ENCODE measurements at regions not wholly inside any gene's neighbourhood (a gene's known extent, or its start where the extent isn't known, plus 50 kb on each side); places are given as distances from the start of the nearest gene placed in this dataset.

GRCh38 chr4:10773010-10773409 is 88.4 kb upstream of the CLNK start:
- no peak overlapping the region for H3K4me3 ChIP-seq (ENCODE audit: low read depth, low read length)
- DNase-seq (ENCODE audit: low read depth): no peak
- TF ChIP-seq CTCF (IDR thresholded peaks at IDR 0.05; ENCODE audit: insufficient read depth, low read depth, low read length): no peak

- no peak overlapping the region for H3K4me3 ChIP-seq (ENCODE audit: low read depth, low read length)
- DNase-seq (ENCODE audit: low read depth): no peak
- TF ChIP-seq CTCF (IDR thresholded peaks at IDR 0.05; ENCODE audit: insufficient read depth, low read depth, low read length): no peak
These were observed 80.8 kb upstream of the CLNK start for GRCh38 chr4:10765386-10765785.

- TF ChIP-seq CTCF (IDR thresholded peaks at IDR 0.05; ENCODE audit: insufficient read depth, low read depth, low read length): no peak
- DNase-seq (ENCODE audit: low read depth): no peak
- H3K4me3 ChIP-seq (ENCODE audit: low read depth, low read length): no peak overlapping the region
These were observed 78.0 kb upstream of the CLNK start for GRCh38 chr4:10762561-10762960.

GRCh38 chr4:10761903-10762302 is 77.3 kb upstream of the CLNK start:
- no peak for TF ChIP-seq CTCF (IDR thresholded peaks at IDR 0.05; ENCODE audit: insufficient read depth, low read depth, low read length)
- no peak for DNase-seq (ENCODE audit: low read depth)
- H3K4me3 ChIP-seq (ENCODE audit: low read depth, low read length): no peak overlapping the region

GRCh38 chr4:10760086-10760485 is 75.5 kb upstream of the CLNK start:
- H3K4me3 ChIP-seq (ENCODE audit: low read depth, low read length): no peak overlapping the region
- DNase-seq (ENCODE audit: low read depth): no peak
- TF ChIP-seq CTCF (IDR thresholded peaks at IDR 0.05; ENCODE audit: insufficient read depth, low read depth, low read length): no peak

GRCh38 chr4:10758906-10759305 is 74.3 kb upstream of the CLNK start:
- no peak overlapping the region for H3K4me3 ChIP-seq (ENCODE audit: low read depth, low read length)
- no peak for DNase-seq (ENCODE audit: low read depth)
- no peak for TF ChIP-seq CTCF (IDR thresholded peaks at IDR 0.05; ENCODE audit: insufficient read depth, low read depth, low read length)

GRCh38 chr4:10753856-10754402 is 69.4 kb upstream of the CLNK start:
- no peak overlapping the region for H3K4me3 ChIP-seq (ENCODE audit: low read depth, low read length)
- no peak for TF ChIP-seq CTCF (IDR thresholded peaks at IDR 0.05; ENCODE audit: insufficient read depth, low read depth, low read length)
- DNase-seq (ENCODE audit: low read depth): no peak
